HG02623 (cell line): ENCODE measurements at regions not wholly inside any gene's neighbourhood (a gene's known extent, or its start where the extent isn't known, plus 50 kb on each side); places are given as distances from the start of the nearest gene placed in this dataset.
"Not testable (repeated sequence)": the region's sequence is repeated elsewhere in the genome, so short reads cannot be mapped to it uniquely, and the experiment has no call there.

Experiments
- ATAC-seq: cut with Tn5 transposase; IDR thresholded peaks from one replicate; pipeline ENCODE4 v1.9.1; 2021; ENCODE audit warnings: moderate library complexity; ENCODE audit not compliant: unreplicated experiment

DNA sequence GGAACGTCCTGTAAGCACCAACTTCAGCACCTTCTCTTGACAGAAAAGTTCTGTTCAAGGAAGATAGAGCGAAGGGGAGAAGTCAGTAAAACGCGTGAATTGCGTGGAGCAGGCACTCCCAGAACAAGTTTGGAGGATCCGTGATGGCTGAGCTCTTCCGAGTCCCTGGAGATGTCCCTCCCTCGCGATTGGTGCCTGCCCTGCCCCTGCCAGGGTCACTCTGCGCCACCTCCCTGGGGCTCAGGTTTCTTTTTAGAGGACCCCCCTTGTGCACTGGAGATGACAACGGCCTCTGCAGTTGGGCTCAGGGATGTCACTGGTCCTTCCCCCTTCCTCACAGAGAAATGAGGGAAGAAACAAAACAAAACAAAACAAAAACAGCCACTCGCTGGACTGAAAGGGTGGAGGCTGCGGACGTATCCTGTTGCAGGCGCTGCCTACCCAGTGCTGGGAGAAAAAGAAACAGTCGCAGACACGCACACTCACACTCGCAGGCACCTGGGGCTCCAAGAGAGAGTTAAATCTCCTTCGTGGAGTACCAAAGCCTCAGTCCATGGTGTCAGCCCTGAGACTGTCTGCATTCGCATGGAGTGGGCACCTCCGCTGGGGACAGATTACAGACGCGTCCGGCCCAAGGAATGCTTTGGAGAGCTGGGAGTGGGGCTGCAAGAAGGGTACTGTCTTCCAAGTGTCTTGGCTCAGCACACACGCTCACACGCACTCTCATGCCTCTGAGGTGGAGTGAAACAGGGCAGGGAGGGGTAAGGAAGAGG lies 512.7 kb downstream of the SLCO4C1 start:
- ATAC-seq, result no peak

DNA sequence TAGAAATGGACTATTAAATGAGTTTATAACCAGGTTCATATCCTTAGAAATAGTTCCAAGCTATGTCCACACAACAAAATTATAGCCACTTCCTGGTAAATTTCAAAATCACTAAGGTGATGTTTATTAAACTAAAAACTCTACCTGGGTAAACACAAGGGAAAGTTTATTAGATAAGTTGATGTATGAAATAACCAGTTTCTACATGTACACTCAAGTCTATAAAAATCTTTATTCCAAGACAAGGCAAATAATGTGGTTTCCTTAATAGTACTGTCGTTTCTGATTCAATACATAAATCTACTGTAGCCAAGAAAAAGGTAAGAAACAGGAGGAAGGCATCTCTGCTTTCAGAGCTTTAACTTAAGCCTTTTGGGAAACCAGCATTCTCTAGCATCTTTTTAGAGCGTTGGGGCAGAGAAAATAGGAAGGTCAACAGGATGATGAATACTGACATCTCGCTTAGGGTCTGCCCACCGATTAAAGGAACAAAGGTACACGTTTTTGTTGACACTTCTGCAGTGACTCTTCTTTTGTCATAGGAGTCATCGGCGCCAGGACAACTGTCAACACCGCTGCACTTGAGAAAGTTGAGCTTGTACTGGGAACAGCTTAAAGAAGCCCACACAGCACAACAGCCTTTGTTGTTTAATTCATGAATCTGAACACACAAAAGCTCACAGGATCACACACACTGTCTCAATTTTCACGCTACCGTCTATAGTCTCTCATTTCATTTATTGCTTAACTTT lies 513.6 kb downstream of the SLCO4C1 start:
- no peak for ATAC-seq

DNA sequence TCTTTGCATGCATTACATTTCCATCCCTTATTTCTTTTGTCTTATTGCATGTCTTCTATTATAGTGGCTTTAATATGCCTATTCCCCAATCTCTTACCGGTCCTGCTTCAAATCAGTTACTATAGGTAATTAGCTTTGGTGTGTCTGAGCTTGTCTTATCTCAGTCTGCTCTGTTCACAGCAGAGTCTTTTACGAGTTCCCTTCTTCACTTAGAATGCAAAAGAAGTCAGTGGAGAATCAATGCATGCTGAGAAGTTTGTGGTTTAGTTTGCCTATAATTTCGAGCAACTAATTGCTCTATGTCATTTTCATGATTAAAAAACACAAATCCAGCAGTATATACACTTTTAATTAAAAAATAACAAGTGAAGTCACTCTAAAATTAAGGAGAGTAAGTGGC lies 545.0 kb downstream of the SLCO4C1 start:
- ATAC-seq, result no peak

DNA sequence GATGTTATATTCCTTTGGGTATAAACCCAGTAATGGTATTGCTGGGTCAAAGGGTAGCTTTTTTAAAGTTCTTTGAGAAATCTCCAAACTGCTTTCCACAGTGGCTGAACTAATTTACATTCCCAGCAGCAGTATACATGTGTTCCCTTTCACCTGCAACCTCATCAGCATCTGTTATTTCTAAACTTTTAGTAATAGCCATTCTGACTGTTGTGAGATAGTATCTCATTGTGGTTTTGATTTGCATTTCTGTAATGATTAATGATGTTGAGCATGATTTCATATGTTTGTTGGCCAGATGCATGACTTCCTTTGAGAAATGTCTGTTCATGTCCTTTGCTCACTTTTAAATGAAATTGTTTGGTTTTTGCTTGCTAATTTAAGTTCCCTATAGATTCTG lies 553.1 kb downstream of the SLCO4C1 start:
- ATAC-seq, result not testable (repeated sequence)

DNA sequence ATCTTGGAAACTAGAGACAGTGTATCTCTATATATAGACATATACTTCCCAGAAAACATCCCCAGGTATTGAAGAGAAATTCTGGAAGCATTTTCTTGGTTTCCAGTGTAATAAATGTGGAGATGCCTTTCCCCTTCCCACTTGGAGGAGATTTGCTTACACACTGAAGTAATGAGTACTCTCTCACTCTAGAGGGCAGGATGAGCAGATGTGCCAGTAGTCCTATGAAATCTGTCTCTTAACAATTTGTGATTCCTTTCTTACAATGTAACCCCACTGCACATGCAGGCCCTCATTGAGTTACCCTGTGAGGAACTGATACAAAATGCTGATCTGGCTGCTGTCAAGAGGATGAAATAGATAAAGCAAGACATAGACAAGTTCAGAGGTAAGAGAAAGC lies 567.2 kb downstream of the SLCO4C1 start:
- ATAC-seq, result no peak

DNA sequence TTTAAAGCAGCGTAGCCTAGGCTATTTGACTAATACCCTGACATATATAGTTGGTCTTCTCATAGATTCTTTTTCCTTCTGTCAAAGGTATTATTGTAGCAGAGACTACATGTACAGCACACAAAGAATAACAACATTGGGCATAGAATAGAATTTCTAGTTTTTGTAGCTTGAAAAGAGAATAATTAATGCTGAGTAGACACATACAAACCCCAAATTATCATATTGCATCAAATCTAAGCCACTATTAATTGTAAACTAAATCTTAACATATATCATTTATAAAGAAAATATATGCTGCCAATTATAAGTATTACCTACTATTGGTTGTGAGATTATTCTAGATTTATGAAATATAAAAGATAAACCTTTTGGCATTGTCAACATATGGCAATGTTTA lies 574.5 kb downstream of the SLCO4C1 start:
- ATAC-seq, result no peak

DNA sequence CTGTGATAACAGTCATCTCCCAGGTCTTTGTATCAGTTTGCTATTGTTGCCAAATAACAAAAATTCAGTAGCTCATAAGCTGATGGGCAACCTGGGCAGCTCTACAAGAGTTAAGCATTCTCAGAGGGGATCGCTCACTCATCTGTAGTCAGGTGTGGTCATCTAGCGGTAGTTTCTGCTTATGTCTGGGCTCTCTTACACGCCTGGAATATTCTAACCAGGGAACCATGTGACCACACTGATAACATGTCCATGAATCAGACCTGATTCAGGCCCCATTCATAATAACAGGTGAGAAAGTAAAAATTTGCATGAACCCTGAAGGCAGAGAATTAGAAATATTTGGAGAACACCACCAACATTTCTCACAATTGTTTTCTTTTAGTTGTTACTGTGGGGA lies 576.1 kb downstream of the SLCO4C1 start:
- no peak for ATAC-seq

DNA sequence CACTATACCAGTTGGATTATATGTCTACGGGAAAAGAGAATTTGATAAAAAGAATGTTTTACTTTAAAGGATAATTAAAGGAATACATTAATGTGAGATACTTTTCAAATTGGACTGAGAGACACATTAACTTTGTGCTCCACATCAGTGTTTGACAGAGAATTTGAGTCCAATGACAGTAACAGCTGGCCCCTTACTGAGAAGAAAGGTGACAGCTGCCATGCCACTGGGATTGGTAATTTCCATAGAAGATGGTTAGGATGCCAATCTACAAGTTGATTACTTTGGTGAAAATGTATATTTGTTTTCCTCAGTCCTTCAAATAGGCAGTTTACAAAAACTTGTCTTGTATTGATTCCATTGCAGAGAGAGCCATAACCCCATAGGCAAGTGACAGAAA lies 578.4 kb downstream of the SLCO4C1 start:
- no peak for ATAC-seq

DNA sequence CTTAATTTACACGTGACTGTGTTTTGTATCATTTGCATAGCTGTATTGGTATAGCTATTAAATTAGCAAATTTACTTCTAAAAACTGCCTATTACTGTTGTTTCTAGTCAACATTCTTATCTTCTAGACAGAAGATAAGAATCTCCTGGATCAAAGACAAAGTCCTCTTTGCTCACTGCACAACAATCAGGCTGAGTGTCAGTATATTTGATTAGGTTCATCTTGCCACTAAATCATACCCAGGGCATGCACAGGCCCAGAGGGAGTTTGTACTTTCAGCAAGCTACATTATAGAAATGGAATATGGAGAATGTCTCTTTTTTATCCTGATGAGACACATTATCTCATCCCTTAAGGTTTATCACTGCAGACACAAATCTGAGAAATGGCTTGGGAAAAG lies 579.1 kb downstream of the SLCO4C1 start:
- no peak for ATAC-seq

DNA sequence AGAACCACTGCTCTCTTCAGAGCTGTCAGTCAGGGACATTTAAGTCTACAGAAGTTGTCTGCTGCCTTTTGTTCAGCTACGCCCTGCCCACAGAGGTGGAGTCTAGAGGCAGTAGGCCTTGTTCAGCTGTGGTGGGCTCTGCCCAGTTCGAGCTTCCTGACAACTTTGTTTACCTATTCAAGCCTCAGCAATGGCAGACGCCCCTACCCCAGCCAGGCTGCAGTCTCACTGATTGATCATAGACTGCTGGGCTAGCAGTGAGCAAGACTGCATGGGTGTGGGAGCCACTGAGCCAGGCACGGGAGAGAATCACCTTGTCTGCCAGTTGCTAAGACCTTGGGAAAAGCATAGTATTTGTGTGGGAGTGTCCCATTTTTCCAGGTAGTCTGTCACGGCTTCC lies 580.3 kb downstream of the SLCO4C1 start:
- not testable (repeated sequence) for ATAC-seq

DNA sequence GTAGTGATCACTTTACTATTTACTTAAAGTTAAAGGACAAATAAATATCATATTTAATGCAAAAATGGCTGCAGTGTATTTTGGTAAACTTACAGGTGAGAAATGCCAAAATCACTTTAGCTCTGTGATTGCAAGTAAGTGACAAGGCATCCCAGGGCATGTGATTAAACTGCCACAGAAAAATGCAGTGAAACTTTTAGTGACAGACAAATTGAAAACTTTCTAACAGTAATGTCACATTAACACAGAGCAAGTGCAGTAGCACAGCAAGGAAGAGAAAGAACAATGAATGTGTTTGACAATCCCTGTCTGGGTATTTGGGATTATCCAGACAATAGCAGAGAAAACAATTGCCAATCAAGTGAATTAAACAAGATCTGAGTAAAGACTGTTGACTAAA lies 606.8 kb downstream of the SLCO4C1 start:
- no peak for ATAC-seq

DNA sequence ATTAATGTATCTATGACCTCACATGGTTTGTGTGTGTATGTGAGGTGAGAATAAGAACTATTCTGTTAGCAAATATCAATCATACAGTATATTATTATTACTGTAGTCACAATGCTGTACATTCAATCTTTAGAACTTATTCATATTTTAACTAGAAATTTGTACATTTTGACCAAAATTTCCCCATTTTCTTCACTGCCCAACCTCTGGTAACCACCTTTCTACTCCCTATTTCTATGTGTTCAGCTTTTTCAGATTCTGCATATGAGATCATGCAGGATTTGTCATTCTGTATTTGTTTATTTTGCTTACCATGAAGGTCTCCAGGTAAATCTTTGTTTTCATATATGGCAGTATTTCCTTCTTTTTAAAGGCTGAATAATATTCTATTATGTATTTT lies 607.9 kb downstream of the SLCO4C1 start:
- ATAC-seq, result no peak

DNA sequence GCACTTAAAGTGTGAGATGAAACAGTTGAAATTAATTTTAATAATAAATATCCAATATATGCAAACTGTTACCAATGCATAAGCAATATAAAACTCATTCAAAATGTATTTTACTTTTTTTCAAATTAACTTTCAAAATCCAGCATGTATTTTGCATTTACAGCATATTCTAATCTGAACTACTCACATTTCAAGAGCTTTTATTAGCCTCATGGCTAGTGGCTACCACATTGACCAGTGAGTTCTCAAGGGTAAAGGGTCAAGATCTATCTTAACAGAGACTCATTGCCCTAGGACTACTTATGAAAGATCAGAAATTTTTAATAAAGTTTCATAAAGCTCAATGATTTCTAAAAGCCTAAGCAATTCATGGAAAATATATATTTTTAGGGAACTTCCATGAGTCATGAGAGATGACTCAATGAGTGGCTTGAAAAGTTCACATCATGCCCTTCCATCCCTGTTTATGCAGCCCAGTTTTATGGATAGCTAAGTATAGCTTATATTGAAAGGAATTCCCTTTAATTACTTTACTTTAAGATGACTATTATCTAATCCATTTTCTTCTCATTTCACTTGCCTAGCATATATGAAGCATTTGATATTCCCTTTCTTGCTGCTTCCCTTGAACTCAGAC lies 608.6 kb downstream of the SLCO4C1 start:
- no peak for ATAC-seq

DNA sequence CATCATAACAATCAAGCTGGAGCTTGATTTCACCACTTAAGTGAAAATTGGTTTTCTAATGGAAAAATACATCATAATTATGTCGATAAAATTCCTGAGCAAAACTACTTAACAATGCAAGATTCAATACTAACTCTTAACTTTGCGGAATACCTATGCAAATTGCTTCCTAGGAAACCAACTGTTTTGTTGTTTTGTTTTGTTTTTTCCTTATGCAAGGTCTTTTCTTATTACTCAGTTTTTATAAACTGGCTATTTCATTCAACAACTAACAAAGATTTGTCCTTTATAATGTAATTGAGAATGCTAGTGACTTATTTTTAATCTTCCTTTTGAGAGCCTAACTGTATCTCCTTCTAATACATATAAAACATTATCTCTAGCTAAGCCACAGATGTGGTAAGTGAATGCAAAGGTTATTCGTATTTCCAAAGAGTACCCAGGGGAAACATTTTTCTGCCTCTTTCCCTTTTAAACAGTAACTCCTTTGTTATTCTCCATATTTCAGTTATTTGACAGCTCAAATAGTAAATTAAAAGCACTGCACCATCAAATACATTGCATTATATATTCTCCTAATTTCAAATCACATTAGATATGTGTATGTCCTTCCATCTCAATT lies 609.4 kb downstream of the SLCO4C1 start:
- ATAC-seq, result no peak

DNA sequence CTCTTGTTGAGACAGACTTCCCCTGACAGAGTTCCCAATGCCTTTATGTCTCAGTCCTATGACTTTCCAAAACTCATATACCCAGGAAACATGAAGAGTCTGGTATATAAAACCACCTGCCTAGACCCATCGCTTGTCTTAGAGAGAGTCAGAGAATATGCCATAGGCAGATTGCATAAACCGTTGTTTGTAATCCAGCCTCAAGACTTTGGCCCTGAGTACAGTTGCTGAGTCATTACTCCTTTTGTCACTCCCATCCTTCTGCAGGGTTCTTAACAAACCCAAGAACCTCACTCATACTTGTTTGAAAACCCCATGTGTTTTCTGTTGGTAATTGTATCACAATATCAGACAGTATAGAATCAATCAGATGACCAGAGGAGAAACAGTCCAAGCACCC lies 616.3 kb downstream of the SLCO4C1 start:
- ATAC-seq, result no peak

DNA sequence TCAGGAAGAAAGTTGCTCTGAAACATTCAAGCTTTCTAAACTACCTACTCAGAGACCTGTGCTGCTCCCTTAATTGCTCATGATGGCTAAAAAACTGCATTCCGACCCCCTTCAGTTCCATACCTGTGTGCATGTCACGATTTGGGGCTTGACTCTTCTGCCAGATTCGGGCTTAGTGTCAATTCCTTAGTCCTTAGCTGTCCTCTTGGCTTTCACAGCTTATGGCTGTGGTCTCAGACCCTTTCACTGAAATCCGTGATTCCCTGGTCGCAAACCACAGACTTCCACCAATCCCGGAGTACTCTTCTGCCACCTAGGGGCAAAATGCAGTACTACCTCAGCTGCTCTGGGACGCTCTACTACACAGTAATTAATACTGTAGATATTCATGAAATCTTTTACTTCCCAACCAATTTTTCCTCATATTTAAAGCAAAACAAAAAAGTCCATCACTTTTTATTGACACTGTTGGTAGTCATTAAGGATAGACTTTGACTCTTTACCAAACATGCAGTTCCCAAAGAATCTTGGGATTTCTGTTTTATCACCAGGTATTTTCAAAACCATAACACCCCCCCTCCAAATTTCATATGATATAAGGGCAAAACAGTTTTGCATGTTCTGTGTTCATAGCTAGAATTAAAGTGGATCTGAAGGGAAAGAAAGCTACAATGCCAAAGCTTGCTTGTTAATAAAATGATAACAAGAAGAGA lies 617.4 kb downstream of the SLCO4C1 start:
- peak; percentile 83 for ATAC-seq

DNA sequence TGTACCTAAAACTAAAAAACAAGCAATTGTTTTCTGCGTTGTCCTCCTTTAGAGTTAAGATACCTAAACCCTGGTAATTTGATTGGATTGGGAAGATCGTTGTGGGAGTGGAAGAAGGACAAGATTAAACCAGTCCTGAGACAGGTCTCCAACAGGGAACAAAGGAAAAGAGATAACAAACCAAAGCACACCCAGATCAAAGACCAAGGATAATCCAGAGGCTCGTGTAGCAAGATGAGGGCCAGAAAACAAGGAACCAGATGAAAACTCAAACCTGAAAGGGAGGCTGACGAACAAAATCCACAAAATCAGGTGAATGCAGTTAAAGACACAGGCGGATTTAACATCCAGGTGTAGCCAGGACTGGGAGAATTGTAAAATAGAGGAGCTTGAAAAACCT lies 618.1 kb downstream of the SLCO4C1 start:
- no peak for ATAC-seq

DNA sequence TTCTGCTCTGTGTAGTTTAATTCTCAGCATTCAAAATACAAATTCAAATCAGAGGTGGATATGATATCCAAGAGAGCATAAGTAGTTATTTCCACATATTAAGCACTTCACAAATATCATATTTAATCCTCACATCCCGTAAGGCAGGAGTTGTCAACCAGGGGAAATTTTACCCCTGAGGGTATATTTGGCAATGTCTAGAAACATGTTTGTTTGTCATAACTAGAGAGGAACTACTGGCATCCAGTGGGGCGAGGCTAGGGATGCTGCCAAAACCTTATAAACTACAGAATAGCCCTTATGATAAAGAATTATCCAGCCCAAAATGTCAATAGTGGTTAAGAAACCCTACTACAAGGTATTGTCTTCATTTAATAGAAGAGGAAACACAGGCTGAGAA lies 619.4 kb downstream of the SLCO4C1 start:
- no peak for ATAC-seq

DNA sequence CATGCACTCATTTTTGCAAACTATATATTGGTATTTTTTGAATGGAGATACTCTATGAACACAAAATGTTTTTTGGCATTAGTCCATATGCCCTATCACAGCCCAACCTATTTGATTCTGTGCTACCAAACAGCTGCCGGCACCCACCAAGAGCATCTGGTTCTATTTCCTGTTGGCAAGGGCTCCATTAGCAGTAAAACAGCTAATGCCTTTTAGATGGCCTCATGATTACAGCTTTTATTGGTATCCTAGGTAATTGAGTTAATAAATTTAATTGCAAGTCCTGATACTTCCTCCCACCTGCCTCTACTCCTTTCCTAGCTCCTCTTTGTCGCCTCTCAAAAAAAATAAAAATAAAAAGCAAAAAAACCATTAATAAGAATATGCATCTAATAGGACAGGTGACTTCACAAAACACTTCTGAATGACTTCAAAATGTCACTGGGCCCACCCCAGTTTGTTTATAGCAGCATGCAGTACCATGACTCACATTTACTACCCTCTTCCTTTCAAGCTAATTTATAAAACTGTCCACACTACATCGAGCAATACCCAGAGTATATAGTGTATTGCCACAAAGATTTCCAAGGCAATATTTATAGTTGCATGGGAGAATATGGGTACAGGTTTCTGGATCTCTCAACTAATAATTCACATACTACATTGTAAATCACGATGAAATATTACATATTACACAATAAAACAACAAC lies 620.4 kb downstream of the SLCO4C1 start:
- no peak for ATAC-seq

DNA sequence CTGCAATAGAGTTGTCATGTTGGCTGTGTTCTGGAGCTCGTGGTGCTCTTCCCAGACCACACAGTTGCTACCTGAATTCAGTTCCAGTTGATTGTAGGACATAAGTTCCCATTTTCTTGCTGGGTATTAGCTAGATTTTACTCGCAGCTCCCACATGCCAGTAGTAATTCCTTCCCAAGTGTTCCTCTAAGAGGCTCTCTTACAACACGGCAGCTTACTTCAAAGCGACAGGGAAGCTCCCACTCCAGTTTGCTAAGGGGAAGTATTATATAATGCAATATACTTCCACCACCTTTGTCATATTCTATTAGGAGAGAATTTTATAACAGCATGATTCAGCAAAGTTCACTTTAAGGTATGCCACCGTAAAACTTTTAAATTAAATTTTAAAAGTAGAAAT lies 623.0 kb downstream of the SLCO4C1 start:
- no peak for ATAC-seq
